HT-29 (cell line): ENCODE measurements at regions not wholly inside any gene's neighbourhood (a gene's known extent, or its start where the extent isn't known, plus 50 kb on each side); places are given as distances from the start of the nearest gene placed in this dataset.

Experiments
- DNase-seq: peaks from one replicate; pipeline ENCODE4 v3.0.0-alpha.2; 2015; ENCODE audit warnings: low spot score

- DNase-seq: no peak
Measured at GRCh38 chrX:21056622-21057021, 317.6 kb upstream of the CNKSR2 start.

GRCh38 chrX:21047034-21047455 lies 327.2 kb upstream of the CNKSR2 start:
- DNase-seq: no peak

- DNase-seq: no peak
Measured at GRCh38 chrX:21014326-21014725, 359.9 kb upstream of the CNKSR2 start.

GRCh38 chrX:21004835-21005234 lies 369.4 kb upstream of the CNKSR2 start:
- DNase-seq: no peak

- DNase-seq: no peak
Measured at GRCh38 chrX:20995829-20996228, 378.4 kb upstream of the CNKSR2 start.

GRCh38 chrX:20989361-20989760 lies 384.9 kb upstream of the CNKSR2 start:
- DNase-seq: no peak

GRCh38 chrX:20988804-20989203 lies 385.4 kb upstream of the CNKSR2 start:
- DNase-seq: no peak

- DNase-seq: no peak
Measured at GRCh38 chrX:20988118-20988517, 386.1 kb upstream of the CNKSR2 start.

GRCh38 chrX:20980426-20980825 lies 393.8 kb upstream of the CNKSR2 start:
- no peak for DNase-seq

- DNase-seq: no peak
Measured at GRCh38 chrX:20974326-20974725, 399.9 kb upstream of the CNKSR2 start.

GRCh38 chrX:20973038-20973437 lies 401.2 kb upstream of the CNKSR2 start:
- no peak for DNase-seq

- peak; percentile 68 for DNase-seq
Measured at GRCh38 chrX:20971250-20971649, 403.0 kb upstream of the CNKSR2 start.

- DNase-seq: no peak
Measured at GRCh38 chrX:20969565-20969964, 404.7 kb upstream of the CNKSR2 start.

- DNase-seq: peak; percentile 83
Measured at GRCh38 chrX:20968996-20969395, 405.2 kb upstream of the CNKSR2 start.

GRCh38 chrX:20967725-20968124 lies 406.5 kb upstream of the CNKSR2 start:
- DNase-seq: no peak

GRCh38 chrX:20965270-20966044 lies 408.8 kb upstream of the CNKSR2 start:
- DNase-seq: peak; percentile 71

- DNase-seq: no peak
Measured at GRCh38 chrX:20954014-20954413, 420.2 kb upstream of the CNKSR2 start.

- no peak for DNase-seq
Measured at GRCh38 chrX:20952180-20952579, 422.0 kb upstream of the CNKSR2 start.

GRCh38 chrX:20951016-20951810 lies 423.0 kb upstream of the CNKSR2 start:
- DNase-seq: peak; percentile 22

- DNase-seq: no peak
Measured at GRCh38 chrX:20947411-20947912, 426.8 kb upstream of the CNKSR2 start.

- DNase-seq: peak; percentile 16
Measured at GRCh38 chrX:20913760-20914159, 460.5 kb upstream of the CNKSR2 start.

GRCh38 chrX:20906571-20906970 lies 467.6 kb upstream of the CNKSR2 start:
- no peak for DNase-seq

- DNase-seq: no peak
Measured at GRCh38 chrX:20884565-20884964, 489.7 kb upstream of the CNKSR2 start.
